GM12865 (cell line): ENCODE measurements at regions not wholly inside any gene's neighbourhood (a gene's known extent, or its start where the extent isn't known, plus 50 kb on each side); places are given as distances from the start of the nearest gene placed in this dataset.

Experiments used
- DNase-seq: peaks from one replicate; pipeline ENCODE4 v3.0.0; 2010; ENCODE audit warnings: low read depth
- H3K4me3 ChIP-seq: 2 replicates; pipeline ENCODE4 v1.5.1; 2011; ENCODE audit warnings: mild to moderate bottlenecking, low read depth, low read length, control low read depth
- CTCF ChIP-seq: IDR thresholded peaks from 2 replicates; pipeline ENCODE4 v1.5.1; 2011; ENCODE audit warnings: low read length, control low read depth, low read depth, inconsistent platforms; ENCODE audit not compliant: insufficient read depth; ENCODE audit errors: missing control alignments

GRCh38 chr3:15974647-15975046 is 176.9 kb upstream of the ANKRD28 start:
- TF ChIP-seq CTCF, result peak; percentile 26
- no peak overlapping the region for H3K4me3 ChIP-seq
- DNase-seq, result peak; percentile 7

GRCh38 chr3:15976524-15976923 is 178.7 kb upstream of the ANKRD28 start:
- TF ChIP-seq CTCF, result no peak
- H3K4me3 ChIP-seq, result no peak overlapping the region
- DNase-seq, result no peak

GRCh38 chr3:15977090-15977489 is 179.3 kb upstream of the ANKRD28 start:
- DNase-seq, result no peak
- no peak overlapping the region for H3K4me3 ChIP-seq
- TF ChIP-seq CTCF, result no peak

- no peak for TF ChIP-seq CTCF
- DNase-seq, result no peak
- no peak overlapping the region for H3K4me3 ChIP-seq
These were observed 179.9 kb upstream of the ANKRD28 start for GRCh38 chr3:15977598-15978232.

GRCh38 chr3:15978801-15979200 is 181.0 kb upstream of the ANKRD28 start:
- no peak for DNase-seq
- no peak overlapping the region for H3K4me3 ChIP-seq
- TF ChIP-seq CTCF, result no peak

GRCh38 chr3:15979495-15979894 is 181.7 kb upstream of the ANKRD28 start:
- H3K4me3 ChIP-seq, result no peak overlapping the region
- DNase-seq, result no peak
- no peak for TF ChIP-seq CTCF

GRCh38 chr3:15979900-15980299 is 182.1 kb upstream of the ANKRD28 start:
- H3K4me3 ChIP-seq, result no peak overlapping the region
- DNase-seq, result no peak
- no peak for TF ChIP-seq CTCF
